ENCODE measurements at regions not wholly inside any gene's neighbourhood (a gene's known extent, or its start where the extent isn't known, plus 50 kb on each side); places are given as distances from the start of the nearest gene placed in this dataset.
"Not testable (repeated sequence)": the region's sequence is repeated elsewhere in the genome, so short reads cannot be mapped to it uniquely, and the experiment has no call there.

DNA sequence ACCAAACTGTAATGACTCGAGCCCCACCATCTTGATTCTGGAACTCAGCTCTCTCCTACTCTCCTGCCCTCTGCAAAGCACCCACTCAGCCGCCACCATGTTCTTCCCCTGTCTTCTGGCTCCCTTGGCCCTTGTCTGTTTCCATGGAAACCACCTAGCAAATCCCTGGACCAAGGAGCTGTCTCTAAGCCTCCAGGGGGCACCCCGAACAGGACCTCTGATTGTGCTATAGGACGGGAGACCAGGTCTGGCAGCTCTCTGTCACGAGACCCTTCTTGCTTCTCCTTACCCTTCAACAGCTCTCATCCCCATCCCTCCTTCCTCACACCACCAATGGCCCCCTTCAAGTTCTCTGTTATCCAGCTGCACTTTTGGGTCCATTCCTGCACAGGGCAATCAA is 277.7 kb upstream of the ZNF507 start:
- no peak for DNase-seq

DNA sequence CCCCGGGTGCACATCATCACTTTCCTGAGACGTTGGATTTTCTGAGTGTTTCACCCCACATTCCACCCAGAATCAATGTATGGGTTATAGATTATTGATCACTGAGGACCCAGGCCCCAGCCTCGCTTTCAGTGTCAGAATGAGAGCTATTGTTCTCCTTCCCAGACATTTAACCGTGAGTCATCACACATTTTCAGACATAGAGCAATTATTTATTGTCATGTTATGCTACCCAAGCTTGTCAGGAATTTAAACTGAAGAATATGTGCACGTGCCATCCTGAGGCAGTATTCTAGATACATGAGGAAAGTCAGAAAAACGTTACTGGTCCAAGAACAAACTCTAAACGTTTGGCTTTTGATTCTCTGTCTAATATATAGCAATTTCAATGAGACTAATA is 276.6 kb upstream of the ZNF507 start:
- DNase-seq, result no peak

- DNase-seq, result no peak
Measured at GRCh38 chr19:32070101-32070500, 275.3 kb upstream of the ZNF507 start.

DNA sequence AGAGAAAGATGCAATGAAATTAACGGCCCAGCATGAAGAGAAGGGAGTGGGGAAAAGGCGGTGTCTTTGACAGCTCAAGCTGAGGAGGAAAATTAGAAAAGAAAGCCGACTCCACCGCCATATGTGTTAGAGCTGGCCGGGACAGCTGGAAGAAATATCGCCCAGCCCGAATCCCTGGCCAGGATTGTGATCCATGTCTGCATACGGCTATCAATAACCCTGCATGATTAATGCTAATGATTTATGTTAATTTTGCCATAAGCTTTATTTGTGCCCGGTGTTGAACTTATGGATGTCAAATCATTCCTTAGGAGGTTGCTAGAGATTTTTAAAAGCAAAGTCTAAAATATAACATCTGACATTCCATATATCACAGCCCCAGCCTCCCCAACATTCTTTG is 263.4 kb upstream of the ZNF507 start:
- DNase-seq, result no peak

DNA sequence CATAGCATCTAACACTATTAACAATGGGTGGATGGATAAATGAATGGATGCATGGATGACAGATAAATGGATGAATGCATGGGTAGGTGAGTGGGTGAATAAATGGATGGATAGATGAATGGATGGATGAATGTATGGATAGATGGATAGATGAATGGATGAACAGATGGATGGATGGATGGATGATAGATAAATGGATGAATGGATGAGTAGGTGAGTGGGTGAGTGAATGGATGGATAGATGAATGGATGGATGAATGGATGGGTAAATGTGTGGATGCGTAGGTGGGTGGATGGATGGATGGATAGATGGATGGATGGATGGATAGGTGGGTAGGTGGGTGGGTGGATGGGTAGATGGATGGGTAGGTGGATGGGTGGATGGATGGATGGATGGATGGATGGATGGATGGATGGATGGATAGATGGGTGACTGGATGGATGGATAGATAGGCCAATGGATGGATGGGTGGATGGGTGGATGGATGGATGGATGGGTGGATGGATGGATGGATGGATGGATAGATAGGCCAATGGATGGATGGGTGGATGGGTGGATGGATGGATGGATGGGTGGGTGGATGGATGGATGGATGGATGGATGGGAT is 260.6 kb upstream of the ZNF507 start:
- DNase-seq, result not testable (repeated sequence)

GRCh38 chr19:32091241-32091640 is 254.2 kb upstream of the ZNF507 start:
- DNase-seq, result no peak

GRCh38 chr19:32097011-32097410 is 248.4 kb upstream of the ZNF507 start:
- no peak for DNase-seq

DNA sequence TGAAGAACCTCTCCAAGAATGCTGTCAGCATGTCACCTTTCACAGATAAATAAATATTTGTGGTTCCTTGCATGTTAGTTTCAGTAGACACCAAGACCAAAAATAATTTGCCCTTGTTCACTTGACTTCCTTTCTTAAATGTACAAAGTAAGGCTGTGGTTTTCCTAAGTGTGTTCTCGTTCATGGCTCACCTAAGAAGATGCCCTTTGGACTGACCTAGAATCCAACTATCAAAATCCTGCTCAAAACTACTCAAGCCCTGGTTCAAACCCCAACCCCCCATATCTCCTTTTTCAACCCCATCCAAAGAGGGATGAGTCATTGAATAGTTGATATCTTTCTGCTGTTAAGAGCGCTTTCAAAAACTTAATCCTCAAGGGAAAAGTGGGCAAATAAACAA is 247.8 kb upstream of the ZNF507 start:
- DNase-seq, result no peak

- no peak for DNase-seq
Measured at GRCh38 chr19:32098968-32099367, 246.4 kb upstream of the ZNF507 start.

- no peak for DNase-seq
Measured at GRCh38 chr19:32101206-32101605, 244.2 kb upstream of the ZNF507 start.

- DNase-seq, result no peak
Measured at GRCh38 chr19:32103541-32103940, 241.9 kb upstream of the ZNF507 start.

- no peak for DNase-seq
Measured at GRCh38 chr19:32104153-32104849, 241.1 kb upstream of the ZNF507 start.

DNA sequence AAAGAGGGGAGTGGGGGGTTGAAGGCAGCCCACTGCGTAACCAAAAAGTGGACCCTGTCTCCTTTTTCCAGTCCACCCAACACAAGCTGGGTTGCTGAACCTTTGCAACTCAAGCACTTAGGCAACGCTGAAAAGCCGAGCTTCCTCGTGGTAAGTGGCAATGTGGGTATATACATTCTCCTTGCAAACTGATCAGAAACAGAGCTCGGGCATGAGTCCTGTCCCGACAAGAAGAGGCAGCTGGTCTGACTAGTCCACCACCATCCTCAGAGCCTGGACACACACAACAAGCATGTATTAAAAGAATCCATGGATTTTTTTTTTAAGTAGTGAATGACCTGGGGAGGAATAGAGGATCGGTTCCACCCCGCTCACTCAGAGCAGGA is 240.6 kb upstream of the ZNF507 start:
- no peak for DNase-seq

GRCh38 chr19:32105527-32106310 is 239.7 kb upstream of the ZNF507 start:
- no peak for DNase-seq

- no peak for DNase-seq
Measured at GRCh38 chr19:32122258-32122657, 223.2 kb upstream of the ZNF507 start.

- DNase-seq, result no peak
Measured at GRCh38 chr19:32123355-32123940, 222.0 kb upstream of the ZNF507 start.

GRCh38 chr19:32124585-32124984 is 220.8 kb upstream of the ZNF507 start:
- DNase-seq, result no peak

GRCh38 chr19:32129141-32129540 is 216.3 kb upstream of the ZNF507 start:
- DNase-seq, result no peak

- DNase-seq, result no peak
Measured at GRCh38 chr19:32130332-32130731, 215.1 kb upstream of the ZNF507 start.

DNA sequence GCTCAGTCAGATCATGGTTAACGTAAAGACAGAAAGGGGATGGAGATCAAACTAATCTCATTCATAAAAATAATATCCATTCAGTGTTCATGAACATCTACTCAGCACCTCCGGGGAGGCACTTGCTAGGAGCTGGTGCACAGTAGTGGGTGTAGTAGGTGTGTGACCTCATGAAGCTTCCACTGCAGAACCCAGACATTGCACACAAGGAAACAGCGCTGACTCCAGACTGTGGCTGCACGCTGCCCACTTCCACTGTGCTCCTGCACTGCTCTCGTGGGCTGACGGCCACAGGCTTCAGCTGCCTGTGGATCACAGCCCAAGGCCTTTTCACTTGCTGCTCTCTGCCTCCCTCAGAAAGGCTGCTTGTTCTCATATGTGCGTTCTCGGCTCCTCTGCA is 214.4 kb upstream of the ZNF507 start:
- no peak for DNase-seq

DNA sequence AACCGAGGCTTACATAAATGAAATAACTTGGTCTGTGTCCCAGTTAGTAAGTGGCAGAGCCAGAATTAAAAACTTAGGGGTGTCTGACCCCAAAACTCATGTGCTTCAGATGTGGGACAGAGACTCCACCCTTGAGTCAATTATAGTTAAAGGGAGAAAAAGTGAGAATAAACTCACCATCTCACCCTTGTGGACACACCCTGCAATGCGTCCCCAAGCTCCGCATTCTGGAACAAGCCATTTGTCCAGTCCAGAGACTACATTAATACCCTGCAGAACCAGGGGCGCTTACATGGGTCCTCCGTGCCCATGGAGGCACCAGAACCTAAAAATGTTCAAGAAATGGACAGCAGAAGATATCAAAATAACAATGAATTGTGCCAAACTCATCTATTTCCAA is 207.0 kb upstream of the ZNF507 start:
- no peak for DNase-seq

- DNase-seq, result no peak
Measured at GRCh38 chr19:32141840-32142511, 203.4 kb upstream of the ZNF507 start.

DNA sequence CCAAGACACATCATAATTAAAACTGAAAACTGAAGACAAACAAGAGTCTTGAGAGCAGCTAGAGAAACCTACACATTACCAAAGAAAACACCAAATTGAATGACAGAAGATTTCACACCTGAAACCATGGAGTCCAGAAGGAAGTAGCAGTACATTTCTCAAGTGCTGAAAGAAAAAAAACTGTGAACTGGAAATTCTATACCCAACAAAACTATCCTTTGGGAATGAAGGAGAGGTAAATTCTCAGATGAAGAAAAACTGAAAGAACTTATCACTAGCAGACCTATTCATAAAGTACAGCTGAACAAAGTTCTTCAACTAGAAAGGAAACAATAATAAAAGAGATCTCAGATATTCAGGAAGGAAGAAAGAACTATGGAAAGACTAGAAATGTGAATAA is 198.7 kb upstream of the ZNF507 start:
- DNase-seq, result no peak
